GM12873 (cell line): ENCODE measurements at regions not wholly inside any gene's neighbourhood (a gene's known extent, or its start where the extent isn't known, plus 50 kb on each side); places are given as distances from the start of the nearest gene placed in this dataset.

Source experiments
- CTCF ChIP-seq: IDR thresholded peaks from 2 replicates; pipeline ENCODE4 v1.5.1; 2012; ENCODE audit warnings: low read depth, mild to moderate bottlenecking, moderate library complexity, low read length, control low read depth; ENCODE audit not compliant: insufficient read depth; ENCODE audit errors: missing control alignments

GRCh38 chr2:156756516-156756915 is 320.3 kb downstream of the GPD2 start:
- TF ChIP-seq CTCF = no peak

- TF ChIP-seq CTCF = no peak
Measured at GRCh38 chr2:156763174-156763573, 327.0 kb downstream of the GPD2 start.

- TF ChIP-seq CTCF = no peak
Measured at GRCh38 chr2:156765043-156765442, 328.9 kb downstream of the GPD2 start.

GRCh38 chr2:156765450-156765849 is 329.3 kb downstream of the GPD2 start:
- TF ChIP-seq CTCF = no peak

GRCh38 chr2:156769802-156770201 is 333.6 kb downstream of the GPD2 start:
- TF ChIP-seq CTCF = no peak

- no peak for TF ChIP-seq CTCF
Measured at GRCh38 chr2:156778916-156779315, 342.7 kb downstream of the GPD2 start.

- TF ChIP-seq CTCF = no peak
Measured at GRCh38 chr2:156779416-156780120, 343.4 kb downstream of the GPD2 start.
